ENCODE measurements at regions not wholly inside any gene's neighbourhood (a gene's known extent, or its start where the extent isn't known, plus 50 kb on each side); places are given as distances from the start of the nearest gene placed in this dataset.

DNA sequence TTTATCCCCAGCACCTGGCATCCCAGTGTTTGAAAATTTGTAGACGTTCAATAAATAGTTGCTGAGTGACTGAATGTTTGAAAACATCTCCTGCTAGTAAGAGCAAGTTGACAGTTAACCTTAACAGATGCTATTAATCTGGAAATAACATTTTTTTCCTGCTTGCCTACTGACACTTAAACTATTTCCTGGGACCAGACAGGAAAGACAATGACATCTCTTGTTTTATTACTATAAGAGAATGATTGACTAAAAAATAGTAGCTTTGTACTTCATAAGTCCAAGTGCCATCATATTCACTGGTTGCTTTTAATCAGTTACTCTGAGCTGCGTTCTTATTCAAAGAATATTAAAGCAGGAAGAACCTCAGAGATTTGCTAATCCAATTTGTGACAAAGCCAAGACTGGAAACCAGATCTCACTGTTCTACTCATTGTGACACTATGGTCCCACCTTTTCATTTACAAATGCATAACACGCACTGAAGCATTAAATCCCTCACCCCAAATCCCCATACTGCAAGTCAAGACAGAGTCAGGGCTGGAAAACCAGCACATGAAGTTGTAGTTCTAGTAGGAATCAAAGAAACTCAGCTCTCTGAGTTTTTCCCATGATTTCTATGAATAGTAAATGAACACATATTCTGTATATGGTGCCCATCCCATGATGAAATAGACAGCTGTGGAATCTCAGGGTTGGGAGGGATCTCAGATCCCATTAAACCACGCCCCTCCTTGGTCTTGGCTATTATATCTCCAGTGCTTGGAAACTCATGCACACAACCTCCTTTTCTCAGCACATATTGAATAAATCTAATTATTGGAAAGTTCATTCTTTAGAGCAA is 212.7 kb upstream of the P2RY1 start:
- DNase-seq = no peak
- Histone ChIP-seq H3K27me3 (ENCODE audit: control insufficient read depth, insufficient read depth, low read length) (no peaks in the 10 kb centered on the region), H3K4me3 (ENCODE audit: insufficient read depth, low read depth, low read length) (no peak overlapping the region), H3K36me3 (replicated peaks; ENCODE audit: control insufficient read depth, insufficient read depth, low read length) (no peaks in the 10 kb centered on the region)

DNA sequence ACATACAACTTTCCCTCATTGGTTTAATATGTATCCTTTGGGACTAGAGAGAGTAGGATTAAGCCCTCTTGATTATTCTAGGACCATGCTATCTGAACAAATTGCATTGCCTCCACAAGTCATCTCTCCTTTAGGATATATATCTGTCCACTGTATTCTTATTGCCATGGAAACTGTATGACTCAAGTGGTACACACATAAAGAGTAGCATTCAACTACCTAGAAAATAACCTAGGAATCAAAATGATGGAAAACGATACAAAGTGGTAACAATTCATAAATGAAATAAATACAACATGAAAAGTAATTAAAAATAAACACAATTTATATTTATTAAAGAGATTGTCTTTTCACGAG is 212.1 kb upstream of the P2RY1 start:
- no peak overlapping the region for H3K4me3 ChIP-seq (ENCODE audit: insufficient read depth, low read depth, low read length)
- H3K36me3 ChIP-seq (replicated peaks; ENCODE audit: control insufficient read depth, insufficient read depth, low read length) = no peaks in the 10 kb centered on the region
- no peaks in the 10 kb centered on the region for H3K27me3 ChIP-seq (ENCODE audit: control insufficient read depth, insufficient read depth, low read length)
- DNase-seq = no peak

DNA sequence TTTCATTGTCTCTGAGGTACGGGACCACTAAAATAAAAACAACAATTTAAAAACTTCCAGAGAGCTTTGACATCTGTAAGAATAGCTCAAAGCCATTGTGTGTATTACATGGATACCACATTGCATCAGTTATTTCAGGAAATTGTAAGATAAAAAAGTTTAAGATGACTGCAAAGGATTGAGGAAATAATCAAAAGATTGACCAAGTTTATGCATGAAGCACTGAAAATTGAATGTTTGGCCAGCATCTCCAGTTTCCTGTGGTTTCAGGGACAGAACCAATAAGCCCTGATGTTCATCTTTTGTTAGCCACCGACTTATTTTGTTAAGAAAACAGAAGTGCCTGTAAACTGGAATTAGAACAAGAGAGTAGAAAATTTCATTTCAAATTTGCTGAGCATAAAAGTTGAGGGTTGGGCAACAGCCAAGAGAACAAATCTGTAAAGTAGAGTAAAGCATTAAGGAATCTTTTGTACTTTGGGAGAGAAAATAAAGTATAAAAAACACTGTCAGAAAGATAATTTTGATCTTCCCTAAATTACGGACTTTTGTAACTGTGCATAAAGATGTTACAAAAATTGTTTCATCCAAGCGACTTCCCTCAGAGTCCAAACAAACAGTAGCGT is 211.5 kb upstream of the P2RY1 start:
- DNase-seq = no peak
- H3K27me3 ChIP-seq (ENCODE audit: control insufficient read depth, insufficient read depth, low read length) = no peaks in the 10 kb centered on the region

GRCh38 chr3:152626226-152626625 is 208.7 kb upstream of the P2RY1 start:
- Histone ChIP-seq H3K27me3 (ENCODE audit: control insufficient read depth, insufficient read depth, low read length) (no peaks in the 10 kb centered on the region), H3K4me3 (ENCODE audit: insufficient read depth, low read depth, low read length) (no peak overlapping the region), H3K36me3 (replicated peaks; ENCODE audit: control insufficient read depth, insufficient read depth, low read length) (no peaks in the 10 kb centered on the region)
- no peak for DNase-seq

More for the DNA sequence above, 211.5 kb upstream of the P2RY1 start:
- Histone ChIP-seq H3K4me3 (ENCODE audit: insufficient read depth, low read depth, low read length) (no peak overlapping the region), H3K36me3 (replicated peaks; ENCODE audit: control insufficient read depth, insufficient read depth, low read length) (no peaks in the 10 kb centered on the region)

DNA sequence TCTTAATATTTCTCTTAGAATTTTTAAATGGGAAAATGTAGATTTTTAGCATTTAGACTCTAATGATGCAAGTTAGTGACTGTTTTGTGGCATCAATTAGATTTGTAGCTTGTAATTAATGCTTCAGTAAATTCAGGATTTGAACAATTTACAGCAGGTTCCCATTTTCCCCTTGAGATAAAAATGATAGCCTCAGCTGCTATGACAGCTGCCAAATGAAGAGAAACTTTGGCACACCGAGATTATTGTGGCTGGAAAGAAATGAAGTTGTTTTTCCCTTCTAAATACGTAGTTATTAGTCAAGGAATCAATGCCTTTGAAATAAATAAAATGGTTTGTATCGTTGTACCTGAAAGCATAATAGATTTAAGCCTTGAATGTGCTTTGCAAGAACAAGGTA is 206.4 kb upstream of the P2RY1 start:
- DNase-seq = no peak
- no peaks in the 10 kb centered on the region for H3K36me3 ChIP-seq (replicated peaks; ENCODE audit: control insufficient read depth, insufficient read depth, low read length)
- H3K27me3 ChIP-seq (ENCODE audit: control insufficient read depth, insufficient read depth, low read length) = no peaks in the 10 kb centered on the region
- no peak overlapping the region for H3K4me3 ChIP-seq (ENCODE audit: insufficient read depth, low read depth, low read length)

DNA sequence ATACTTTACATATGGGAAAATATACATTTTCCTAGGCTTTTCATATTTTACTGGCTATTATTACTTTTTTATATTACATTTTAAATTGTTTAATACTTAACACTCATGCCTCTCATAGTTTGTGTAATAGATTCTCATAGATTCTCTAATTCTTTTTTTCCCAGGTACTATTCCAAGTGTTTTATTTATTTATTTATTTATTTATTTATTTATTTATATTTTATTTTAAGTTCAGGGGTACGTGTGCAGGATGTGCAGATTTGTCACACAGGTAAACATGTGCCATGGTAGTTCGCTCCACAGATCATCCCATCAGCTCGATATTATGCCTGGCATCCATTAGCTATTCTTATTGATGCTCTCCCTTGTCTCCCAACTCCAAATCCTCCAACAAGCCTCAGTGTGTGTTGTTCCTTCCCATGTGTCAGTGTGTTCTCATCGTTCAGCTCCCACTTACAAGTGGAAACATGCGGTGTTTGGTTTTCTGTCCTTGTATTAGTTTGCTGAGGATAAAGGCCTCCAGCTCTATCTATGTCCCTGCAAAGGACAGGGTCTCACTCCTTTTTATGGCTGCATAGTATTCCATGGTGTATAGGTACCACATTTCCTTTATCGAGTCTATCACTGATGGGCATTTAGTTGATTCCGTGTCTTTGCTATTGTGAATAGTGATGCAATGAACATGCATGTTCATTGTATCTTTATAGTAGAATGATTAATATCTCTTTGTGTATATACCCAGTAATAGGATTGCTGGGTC is 205.4 kb upstream of the P2RY1 start:
- DNase-seq = no peak
- no peak overlapping the region for H3K4me3 ChIP-seq (ENCODE audit: insufficient read depth, low read depth, low read length)
- no peaks in the 10 kb centered on the region for H3K27me3 ChIP-seq (ENCODE audit: control insufficient read depth, insufficient read depth, low read length)
- H3K36me3 ChIP-seq (replicated peaks; ENCODE audit: control insufficient read depth, insufficient read depth, low read length) = no peaks in the 10 kb centered on the region

DNA sequence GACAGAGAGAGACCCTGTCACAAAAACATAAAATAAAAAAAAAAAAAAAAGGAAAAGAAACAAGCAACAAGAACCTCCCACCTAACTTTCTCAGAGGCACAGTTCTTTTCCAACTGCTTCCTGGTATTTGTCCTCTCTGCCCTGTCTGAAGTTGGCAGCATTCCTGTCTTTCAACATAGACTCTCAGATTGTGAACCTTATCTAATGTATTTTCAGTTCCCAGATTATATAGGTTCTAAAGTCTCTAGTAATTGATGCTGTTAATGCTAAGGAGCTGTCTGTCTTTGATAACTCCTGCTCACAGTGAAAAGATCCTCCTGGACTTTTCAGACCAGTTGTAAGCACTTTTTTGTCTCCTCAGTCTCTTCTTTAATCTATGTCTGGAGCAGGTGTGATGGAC is 199.5 kb upstream of the P2RY1 start:
- Histone ChIP-seq H3K4me3 (ENCODE audit: insufficient read depth, low read depth, low read length) (no peak overlapping the region), H3K27me3 (ENCODE audit: control insufficient read depth, insufficient read depth, low read length) (no peaks in the 10 kb centered on the region), H3K36me3 (replicated peaks; ENCODE audit: control insufficient read depth, insufficient read depth, low read length) (no peaks in the 10 kb centered on the region)
- DNase-seq = no peak

- H3K27me3 ChIP-seq (ENCODE audit: control insufficient read depth, insufficient read depth, low read length) = no peaks in the 10 kb centered on the region
- DNase-seq = no peak
- no peaks in the 10 kb centered on the region for H3K36me3 ChIP-seq (replicated peaks; ENCODE audit: control insufficient read depth, insufficient read depth, low read length)
- no peak overlapping the region for H3K4me3 ChIP-seq (ENCODE audit: insufficient read depth, low read depth, low read length)
Observed at GRCh38 chr3:152636651-152637050, 198.3 kb upstream of the P2RY1 start.

- no peaks in the 10 kb centered on the region for H3K27me3 ChIP-seq (ENCODE audit: control insufficient read depth, insufficient read depth, low read length)
- no peaks in the 10 kb centered on the region for H3K36me3 ChIP-seq (replicated peaks; ENCODE audit: control insufficient read depth, insufficient read depth, low read length)
- no peak overlapping the region for H3K4me3 ChIP-seq (ENCODE audit: insufficient read depth, low read depth, low read length)
- DNase-seq = no peak
Observed at GRCh38 chr3:152638214-152638613, 196.7 kb upstream of the P2RY1 start.

DNA sequence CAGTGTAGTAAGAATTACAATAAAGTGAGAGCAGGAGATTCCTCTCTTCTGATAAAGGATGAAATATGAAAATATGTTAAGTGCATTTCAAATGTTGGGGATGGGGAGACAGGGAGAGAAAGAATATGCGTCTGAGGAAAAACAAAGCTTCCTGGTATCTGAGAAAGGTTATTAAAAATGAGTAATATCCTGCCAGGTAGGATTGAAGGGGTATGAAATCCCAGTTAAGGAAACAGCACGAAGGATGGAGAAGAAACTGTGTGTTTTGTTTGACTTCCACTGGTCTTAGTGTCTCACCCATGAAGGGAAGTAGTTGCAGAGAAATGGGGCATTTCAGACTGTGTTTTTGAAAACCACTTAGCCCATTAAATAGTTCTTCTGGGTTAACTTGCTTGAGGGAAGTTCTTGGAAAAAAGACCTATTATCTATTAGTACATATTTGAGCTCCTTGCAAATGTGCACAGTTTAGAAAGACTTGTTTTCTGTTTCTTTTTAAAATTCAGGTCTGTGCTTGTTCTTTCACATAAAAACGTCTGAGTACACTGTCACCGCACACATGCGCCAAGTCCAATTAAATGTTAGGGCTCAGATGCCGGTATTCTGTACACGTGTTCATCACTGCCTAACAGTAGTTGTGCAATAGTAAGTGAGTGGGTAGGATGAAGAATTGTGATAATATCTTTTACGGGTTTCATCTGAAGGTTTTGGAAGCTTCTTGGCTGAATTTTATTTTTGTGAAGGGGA is 196.1 kb upstream of the P2RY1 start:
- no peaks in the 10 kb centered on the region for H3K36me3 ChIP-seq (replicated peaks; ENCODE audit: control insufficient read depth, insufficient read depth, low read length)
- no peak for DNase-seq
- no peak overlapping the region for H3K4me3 ChIP-seq (ENCODE audit: insufficient read depth, low read depth, low read length)
- H3K27me3 ChIP-seq (ENCODE audit: control insufficient read depth, insufficient read depth, low read length) = no peaks in the 10 kb centered on the region

- no peak for DNase-seq
- H3K27me3 ChIP-seq (ENCODE audit: control insufficient read depth, insufficient read depth, low read length) = no peaks in the 10 kb centered on the region
- H3K36me3 ChIP-seq (replicated peaks; ENCODE audit: control insufficient read depth, insufficient read depth, low read length) = no peaks in the 10 kb centered on the region
- no peak overlapping the region for H3K4me3 ChIP-seq (ENCODE audit: insufficient read depth, low read depth, low read length)
Observed at GRCh38 chr3:152641198-152641597, 193.7 kb upstream of the P2RY1 start.

DNA sequence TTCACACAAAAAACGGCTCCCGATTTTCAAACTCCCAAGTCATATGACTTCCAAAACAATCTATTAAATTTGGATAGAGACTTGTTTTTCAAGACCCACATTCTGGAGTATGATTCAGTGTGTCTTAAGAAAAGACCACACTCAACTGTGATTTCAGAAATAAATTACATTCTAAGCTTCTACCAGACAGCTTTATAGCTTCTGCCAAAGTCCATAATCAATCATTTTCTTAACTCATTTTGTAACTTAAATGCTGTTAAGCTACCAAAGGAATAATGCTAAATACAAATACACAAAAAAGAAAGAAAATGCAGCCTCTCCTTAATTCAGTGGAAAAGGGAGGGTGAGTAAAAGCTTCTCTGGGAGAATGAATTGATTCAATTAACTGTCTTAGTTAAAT is 192.3 kb upstream of the P2RY1 start:
- Histone ChIP-seq H3K27me3 (ENCODE audit: control insufficient read depth, insufficient read depth, low read length) (no peaks in the 10 kb centered on the region), H3K4me3 (ENCODE audit: insufficient read depth, low read depth, low read length) (no peak overlapping the region), H3K36me3 (replicated peaks; ENCODE audit: control insufficient read depth, insufficient read depth, low read length) (no peaks in the 10 kb centered on the region)
- DNase-seq = no peak

GRCh38 chr3:152644478-152644877 is 190.5 kb upstream of the P2RY1 start:
- Histone ChIP-seq H3K4me3 (ENCODE audit: insufficient read depth, low read depth, low read length) (no peak overlapping the region), H3K27me3 (ENCODE audit: control insufficient read depth, insufficient read depth, low read length) (no peaks in the 10 kb centered on the region), H3K36me3 (replicated peaks; ENCODE audit: control insufficient read depth, insufficient read depth, low read length) (no peaks in the 10 kb centered on the region)
- DNase-seq = no peak

DNA sequence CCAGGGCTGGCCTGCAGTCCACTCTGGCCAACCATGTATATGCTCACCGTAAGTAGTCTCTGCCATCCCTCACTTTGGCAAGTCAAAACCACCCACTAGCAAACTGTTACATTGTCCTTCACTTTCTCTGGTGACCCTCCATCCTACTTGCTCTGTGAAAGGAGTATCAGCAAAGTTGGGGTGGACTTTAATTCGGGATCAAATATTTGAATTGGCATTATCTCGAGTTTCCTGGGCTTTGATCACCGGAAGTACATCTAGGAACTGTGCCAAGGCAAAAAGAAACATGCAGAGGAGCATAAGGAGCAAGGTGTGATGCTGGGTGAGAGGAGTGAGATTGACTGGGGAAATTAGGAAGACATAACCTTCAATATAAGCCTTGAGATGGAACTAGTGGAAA is 188.9 kb upstream of the P2RY1 start:
- Histone ChIP-seq H3K4me3 (ENCODE audit: insufficient read depth, low read depth, low read length) (no peak overlapping the region), H3K36me3 (replicated peaks; ENCODE audit: control insufficient read depth, insufficient read depth, low read length) (no peaks in the 10 kb centered on the region), H3K27me3 (ENCODE audit: control insufficient read depth, insufficient read depth, low read length) (no peaks in the 10 kb centered on the region)
- DNase-seq = no peak
